Tibial artery (tissue), 4 donors: ENCODE measurements at regions not wholly inside any gene's neighbourhood (a gene's known extent, or its start where the extent isn't known, plus 50 kb on each side); places are given as distances from the start of the nearest gene placed in this dataset.

Experiments
- DNase-seq, 2 donors: peaks; one replicate each; pipeline ENCODE4 v3.0.0-alpha.2; 2019
- H3K27ac ChIP-seq, 2 donors: fragments of 200-600 bp; sonication (generic) in 1 of 2; 1 replicate in 1 of 2; 2 replicates in 1 of 2; pipeline ENCODE4 v1.5.1; 2018 to 2019; ENCODE audit warnings: mild to moderate bottlenecking in 1 of 2
- H3K27me3 ChIP-seq, 2 donors: fragments of 200-600 bp; sonication (generic) in 1 of 2; one replicate each; pipeline versions ENCODE4 v1.5.1 to v1.6.0; 2016 to 2019
- H3K36me3 ChIP-seq, 3 donors: fragments of 200-600 bp; sonication (generic) in 2 of 3; one replicate each; pipeline ENCODE4 v1.5.1; 2016 to 2019; ENCODE audit warnings: mild to moderate bottlenecking in 2 of 3
- H3K4me1 ChIP-seq, 4 donors: fragments of 200-600 bp; sonication (generic) in 2 of 4; 1 replicate in 3 of 4; 2 replicates in 1 of 4; pipeline ENCODE4 v1.5.1; 2016 to 2019
- H3K4me3 ChIP-seq, 2 donors: fragments of 200-600 bp; sonication (generic) in 1 of 2; 1 replicate in 1 of 2; 2 replicates in 1 of 2; pipeline ENCODE4 v1.5.1; 2018 to 2019; ENCODE audit warnings: mild to moderate bottlenecking in 2 of 2
- H3K9me3 ChIP-seq, 3 donors: fragments of 200-600 bp; sonication (generic) in 1 of 3; one replicate each; pipeline ENCODE4 v1.5.1; 2016 to 2019
- CTCF ChIP-seq, 2 experiments: fragments of 200-600 bp in 1 of 2; fragments of 450-650 bp in 1 of 2; IDR thresholded peaks; one replicate each; pipeline ENCODE4 v1.5.1; 2017 to 2019; ENCODE audit warnings: antibody characterized with exemption in 2 of 2, mild to moderate bottlenecking in 1 of 2, moderate library complexity in 1 of 2
- intact Hi-C: fragments of 100-400 bp; cut with DNase I; formaldehyde crosslinking; loops from one replicate; pipeline ENCODE4 v1.15.0; 2023; ENCODE audit warnings: low total_unique reads

GRCh38 chr18:64852281-64852680, 703.4 kb upstream of the LINC00305 start:
- Histone ChIP-seq H3K4me3 (no peak overlapping the region), H3K36me3 (no peaks in the 10 kb centered on the region), H3K9me3 (no peaks in the 10 kb centered on the region), H3K27ac (no peak overlapping the region), H3K4me1 (no peaks in the 10 kb centered on the region), H3K27me3 (no peaks in the 10 kb centered on the region)
- TF ChIP-seq CTCF (IDR thresholded peaks at IDR 0.05): no peak
- no peak for DNase-seq
- intact Hi-C loops: no loop called here

GRCh38 chr18:64851726-64852125, 702.8 kb upstream of the LINC00305 start:
- no peaks in the 10 kb centered on the region for H3K27me3 ChIP-seq
- H3K9me3 ChIP-seq: no peaks in the 10 kb centered on the region
- no peak overlapping the region for H3K27ac ChIP-seq
- no peaks in the 10 kb centered on the region for H3K4me1 ChIP-seq
- intact Hi-C loops: no loop called here
- no peak for TF ChIP-seq CTCF (IDR thresholded peaks at IDR 0.05)
- no peaks in the 10 kb centered on the region for H3K36me3 ChIP-seq
- no peak overlapping the region for H3K4me3 ChIP-seq
- DNase-seq: no peak

GRCh38 chr18:64850791-64851190, 701.9 kb upstream of the LINC00305 start:
- Histone ChIP-seq H3K4me1 (no peaks in the 10 kb centered on the region), H3K4me3 (no peak overlapping the region), H3K27ac (no peak overlapping the region), H3K36me3 (no peaks in the 10 kb centered on the region), H3K27me3 (no peaks in the 10 kb centered on the region), H3K9me3 (no peaks in the 10 kb centered on the region)
- DNase-seq: no peak
- TF ChIP-seq CTCF (IDR thresholded peaks at IDR 0.05): no peak
- intact Hi-C loops: no loop called here

GRCh38 chr18:64840911-64841701, 692.2 kb upstream of the LINC00305 start:
- no peak for DNase-seq
- no peak for TF ChIP-seq CTCF (IDR thresholded peaks at IDR 0.05)
- Histone ChIP-seq H3K4me3 (no peak overlapping the region), H3K27me3 (no peaks in the 10 kb centered on the region), H3K27ac (no peak overlapping the region), H3K4me1 (no peaks in the 10 kb centered on the region), H3K36me3 (no peaks in the 10 kb centered on the region), H3K9me3 (no peaks in the 10 kb centered on the region)
- intact Hi-C loops: no loop called here

- no peaks in the 10 kb centered on the region for H3K9me3 ChIP-seq
- TF ChIP-seq CTCF (IDR thresholded peaks at IDR 0.05): no peak
- no peak overlapping the region for H3K4me3 ChIP-seq
- no peak for DNase-seq
- H3K27ac ChIP-seq: no peak overlapping the region
- no peaks in the 10 kb centered on the region for H3K36me3 ChIP-seq
- H3K27me3 ChIP-seq: no peaks in the 10 kb centered on the region
- intact Hi-C loops: no loop called here
- no peaks in the 10 kb centered on the region for H3K4me1 ChIP-seq
Measured at GRCh38 chr18:64810354-64810753, 661.5 kb upstream of the LINC00305 start.
